ENCODE measurements at regions not wholly inside any gene's neighbourhood (a gene's known extent, or its start where the extent isn't known, plus 50 kb on each side); places are given as distances from the start of the nearest gene placed in this dataset.

- TF ChIP-seq EZH2 (optimal IDR thresholded peaks at IDR 0.05; ENCODE audit: low read depth, low read length) = no peak
- TF ChIP-seq CTCF (IDR thresholded peaks at IDR 0.05; ENCODE audit: low read length) = no peak
Measured at GRCh38 chr5:136457390-136458013, 92.2 kb upstream of the TRPC7 start.
